Small intestine (tissue), 7 donors: ENCODE measurements at regions not wholly inside any gene's neighbourhood (a gene's known extent, or its start where the extent isn't known, plus 50 kb on each side); places are given as distances from the start of the nearest gene placed in this dataset.

Source experiments
- DNase-seq, 2 donors: peaks; one replicate each; pipeline versions ENCODE4 v3.0.0 to v3.0.0-alpha.2; 2013
- FAIRE-seq: peaks from 2 replicates; lab custom pipeline; 2012; peaks lifted over from hg19 to GRCh38; lab: Jason Lieb, UNC
- H3K27ac ChIP-seq, 3 donors: one replicate each; pipeline ENCODE4 v1.5.1; 2013; ENCODE audit warnings: low read length in 2 of 3, mild to moderate bottlenecking in 2 of 3, control low read depth in 1 of 3, inconsistent platforms in 1 of 3, low read depth in 1 of 3, moderate library complexity in 1 of 3
- H3K27me3 ChIP-seq, 3 donors: one replicate each; pipeline ENCODE4 v1.6.1; 2013; ENCODE audit warnings: low read length in 3 of 3, inconsistent platforms in 1 of 3; ENCODE audit not compliant: control insufficient read depth in 3 of 3, insufficient read depth in 3 of 3
- H3K36me3 ChIP-seq, 3 donors: one replicate each; pipeline ENCODE4 v1.6.1; 2013; ENCODE audit warnings: low read length in 3 of 3, inconsistent platforms in 1 of 3, low read depth in 1 of 3, mild to moderate bottlenecking in 1 of 3, moderate library complexity in 1 of 3; ENCODE audit not compliant: control insufficient read depth in 3 of 3, insufficient read depth in 2 of 3
- H3K4me1 ChIP-seq, 3 donors: one replicate each; pipeline ENCODE4 v1.6.1; 2013; ENCODE audit warnings: low read length in 2 of 3, inconsistent platforms in 1 of 3, low read depth in 1 of 3, mild to moderate bottlenecking in 1 of 3, moderate library complexity in 1 of 3; ENCODE audit not compliant: control insufficient read depth in 3 of 3, insufficient read depth in 2 of 3
- H3K4me3 ChIP-seq, 3 donors: one replicate each; pipeline ENCODE4 v1.5.1; 2013; ENCODE audit warnings: low read length in 3 of 3, control low read depth in 1 of 3, inconsistent platforms in 1 of 3, low read depth in 1 of 3, mild to moderate bottlenecking in 1 of 3, moderate library complexity in 1 of 3
- H3K9me3 ChIP-seq, 2 donors: one replicate each; pipeline ENCODE4 v1.6.1; 2013; ENCODE audit warnings: low read depth in 1 of 2, low read length in 1 of 2; ENCODE audit not compliant: control insufficient read depth in 2 of 2, insufficient read depth in 1 of 2
- WGBS, 3 donors: extraction: QIAGEN DNeasy Blood & Tissue Kit; methylation state at CpG; one replicate each; pipeline ENCODE4 v1.1.7; 2013; 5-methylcytosine and 5-hydroxymethylcytosine counted together
- donor health status: healthy with polysubstance abuse.
- donor health status: control.
- donor health status: control.
- donor health status: Bipolar disorder and iron deficiency.
- donor health status: healthy.

DNA sequence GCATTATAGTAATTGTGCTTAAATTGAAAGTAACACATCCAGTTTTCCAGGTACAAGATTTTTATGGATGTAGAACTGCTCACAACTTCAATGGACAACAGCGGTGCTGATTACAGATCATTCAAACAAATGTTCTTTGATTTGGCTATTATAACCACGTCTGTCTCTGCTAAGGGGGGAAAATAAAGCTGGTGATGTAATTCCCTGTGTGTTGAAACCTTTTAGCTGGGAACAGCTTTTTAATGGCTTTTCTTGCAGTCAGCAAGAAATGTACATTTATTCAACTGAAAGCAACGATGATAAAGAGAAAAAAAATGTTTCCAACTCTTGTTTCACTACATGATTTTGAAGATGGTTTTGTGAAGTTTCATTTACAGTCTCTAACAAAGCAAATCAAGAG lies 431.9 kb upstream of the AGTR1 start:
- H3K27me3 ChIP-seq, result no peaks in the 10 kb centered on the region
- DNase-seq (no peak), FAIRE-seq (no peak)

GRCh38 chr3:148266341-148266740 lies 431.4 kb upstream of the AGTR1 start:
- H3K27me3 ChIP-seq, result no peaks in the 10 kb centered on the region
- no peaks in the 10 kb centered on the region for H3K4me1 ChIP-seq
- no peaks in the 10 kb centered on the region for H3K36me3 ChIP-seq
- WGBS, 3 donors, result 84 to 96% (median 95%) methylated on average over 2 of the region's 2 CpGs
- DNase-seq (no peak), FAIRE-seq (no peak)
- no peak overlapping the region for H3K27ac ChIP-seq
- no peaks in the 10 kb centered on the region for H3K9me3 ChIP-seq
- H3K4me3 ChIP-seq, result no peak overlapping the region

More for the DNA sequence above, 431.9 kb upstream of the AGTR1 start:
- no peaks in the 10 kb centered on the region for H3K4me1 ChIP-seq
- 41 to 64% (median 49%) methylated on average over 3 of the region's 3 CpGs for WGBS, 3 donors
- no peaks in the 10 kb centered on the region for H3K9me3 ChIP-seq
- no peak overlapping the region for H3K4me3 ChIP-seq
- no peak overlapping the region for H3K27ac ChIP-seq
- H3K36me3 ChIP-seq, result no peaks in the 10 kb centered on the region

- Histone ChIP-seq H3K4me1 (no peaks in the 10 kb centered on the region), H3K36me3 (no peaks in the 10 kb centered on the region), H3K27ac (no peak overlapping the region), H3K4me3 (no peak overlapping the region), H3K9me3 (no peaks in the 10 kb centered on the region), H3K27me3 (no peaks in the 10 kb centered on the region)
- FAIRE-seq (no peak), DNase-seq (no peak)
Observed at GRCh38 chr3:148269816-148270215, 427.9 kb upstream of the AGTR1 start.

DNA sequence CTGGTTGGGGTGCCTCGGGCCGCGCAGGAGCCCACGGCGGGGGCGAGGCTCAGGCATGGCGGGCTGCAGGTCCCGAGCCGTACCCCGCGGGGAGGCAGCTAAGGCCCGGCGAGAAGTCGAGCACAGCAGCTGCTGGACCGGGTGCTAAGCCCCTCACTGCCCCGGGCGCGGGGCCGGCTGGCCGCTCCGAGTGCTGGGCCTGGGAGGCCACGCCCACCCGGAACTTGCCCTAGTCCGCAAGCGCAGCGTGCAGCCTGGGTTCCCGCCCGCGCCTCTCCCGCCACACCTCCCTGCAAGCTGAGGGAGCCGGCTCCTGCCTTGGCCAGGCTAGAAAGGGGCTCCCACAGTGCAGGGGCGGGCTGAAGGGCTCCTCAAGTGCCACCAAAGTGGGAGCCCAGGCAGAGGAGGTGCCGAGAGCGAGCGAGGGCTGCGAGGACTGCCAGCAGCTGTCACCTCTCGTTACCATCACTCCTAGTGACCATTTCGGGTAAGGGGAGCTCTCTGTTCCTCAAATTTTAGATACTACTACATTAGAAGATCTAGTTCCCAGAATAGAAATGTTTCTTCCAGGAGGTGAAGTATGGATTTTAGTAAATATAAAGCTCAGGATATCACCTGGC lies 417.0 kb upstream of the AGTR1 start:
- Histone ChIP-seq H3K4me3 (no peak overlapping the region), H3K4me1 (no peaks in the 10 kb centered on the region), H3K36me3 (no peaks in the 10 kb centered on the region), H3K9me3 (no peaks in the 10 kb centered on the region), H3K27ac (no peak overlapping the region), H3K27me3 (no peaks in the 10 kb centered on the region)
- DNase-seq (no peak), FAIRE-seq (no peak)
- WGBS, 3 donors, result 86 to 95% (median 95%) methylated on average over 35 to 38 of the region's 38 CpGs

GRCh38 chr3:148289159-148289558 lies 408.5 kb upstream of the AGTR1 start:
- FAIRE-seq (no peak), DNase-seq (no peak)
- H3K36me3 ChIP-seq, result no peaks in the 10 kb centered on the region
- no peaks in the 10 kb centered on the region for H3K4me1 ChIP-seq
- H3K4me3 ChIP-seq, result no peak overlapping the region
- WGBS, 3 donors, result 85 to 90% (median 85%) methylated on average over 6 of the region's 6 CpGs
- no peak overlapping the region for H3K27ac ChIP-seq
- H3K27me3 ChIP-seq, result no peaks in the 10 kb centered on the region
- H3K9me3 ChIP-seq, result no peaks in the 10 kb centered on the region

- Histone ChIP-seq H3K4me3 (no peak overlapping the region), H3K27ac (no peak overlapping the region), H3K27me3 (no peaks in the 10 kb centered on the region), H3K4me1 (no peaks in the 10 kb centered on the region), H3K9me3 (no peaks in the 10 kb centered on the region), H3K36me3 (no peaks in the 10 kb centered on the region)
- DNase-seq (no peak), FAIRE-seq (no peak)
Observed at GRCh38 chr3:148297013-148297412, 400.7 kb upstream of the AGTR1 start.

DNA sequence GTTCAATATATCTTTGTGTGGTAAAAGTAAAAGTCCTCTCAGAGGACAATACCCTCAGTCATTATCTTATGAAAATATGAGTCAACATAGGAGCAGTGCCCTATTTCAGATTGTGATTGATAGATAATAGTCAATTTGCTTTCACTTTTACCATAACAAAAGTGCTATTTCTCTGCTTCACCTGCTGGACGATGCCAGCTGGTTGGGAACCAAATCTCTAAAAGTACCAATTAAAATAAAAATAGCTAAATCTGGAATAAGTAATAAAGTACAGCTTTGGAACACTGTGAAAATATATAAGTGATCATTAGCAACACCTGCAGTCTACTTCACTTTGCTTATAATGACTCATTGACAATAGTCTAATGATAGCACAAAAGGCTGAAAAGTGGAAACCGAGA lies 390.3 kb upstream of the AGTR1 start:
- Histone ChIP-seq H3K27me3 (no peaks in the 10 kb centered on the region), H3K4me3 (no peak overlapping the region), H3K4me1 (no peaks in the 10 kb centered on the region), H3K27ac (no peak overlapping the region), H3K9me3 (no peaks in the 10 kb centered on the region), H3K36me3 (no peaks in the 10 kb centered on the region)
- FAIRE-seq (no peak), DNase-seq (no peak)
- WGBS, 3 donors, result 21 to 64% (median 41%) methylated on average over 2 of the region's 2 CpGs

DNA sequence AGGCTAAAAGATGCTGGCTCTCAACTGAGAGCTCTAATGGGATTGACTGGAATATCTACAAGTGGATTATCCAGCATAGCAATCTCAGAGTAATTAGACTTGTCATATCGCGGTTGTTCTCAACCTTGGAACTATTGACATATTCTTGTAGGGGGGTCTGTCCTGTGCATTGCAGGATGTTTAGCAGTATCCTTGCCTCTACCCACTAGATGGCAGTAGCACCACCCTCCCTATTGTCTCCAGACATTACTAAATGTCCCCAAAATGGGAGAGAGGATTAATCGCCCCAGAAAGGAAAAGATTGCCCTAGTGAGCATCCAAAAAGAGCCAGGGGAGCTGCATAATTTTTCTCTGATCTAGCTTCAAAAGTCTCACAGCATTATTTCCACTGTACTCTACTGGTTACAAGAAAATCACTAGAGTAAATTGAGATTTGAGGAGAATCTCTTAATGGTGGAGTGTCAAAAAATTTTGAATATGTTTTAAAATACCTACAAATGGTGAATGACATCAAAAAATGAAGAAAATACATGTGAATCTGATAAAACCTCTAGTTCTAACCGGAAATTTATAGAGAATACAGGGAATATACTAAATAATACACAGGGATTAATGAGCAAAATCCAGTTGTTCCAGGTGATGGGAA lies 388.2 kb upstream of the AGTR1 start:
- no peaks in the 10 kb centered on the region for H3K36me3 ChIP-seq
- H3K27me3 ChIP-seq, result no peaks in the 10 kb centered on the region
- no peak overlapping the region for H3K4me3 ChIP-seq
- no peaks in the 10 kb centered on the region for H3K9me3 ChIP-seq
- no peak overlapping the region for H3K27ac ChIP-seq
- H3K4me1 ChIP-seq, result no peaks in the 10 kb centered on the region
- no peak for FAIRE-seq
- DNase-seq, result peak; percentile 5 to 20
- WGBS, 3 donors, result 29 to 46% (median 33%) methylated on average over 4 of the region's 4 CpGs

DNA sequence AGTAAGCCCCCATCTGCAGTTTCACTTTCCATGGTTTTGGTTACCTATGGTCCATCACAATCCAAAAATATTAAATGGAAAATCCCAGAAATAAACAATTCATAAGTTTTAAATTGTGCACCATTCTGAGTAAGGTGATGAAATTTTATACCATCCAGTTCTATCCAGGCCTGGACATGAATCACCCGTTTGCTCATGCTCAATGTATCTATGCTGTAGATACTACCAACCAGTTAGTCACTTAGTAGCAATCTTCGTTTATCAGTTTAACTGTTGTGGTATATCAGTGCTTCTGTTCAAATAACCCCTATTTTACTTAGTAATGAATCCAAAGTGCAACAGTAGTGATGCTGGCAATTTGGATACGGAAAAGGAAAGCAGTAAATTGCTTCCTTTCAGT lies 381.9 kb upstream of the AGTR1 start:
- Histone ChIP-seq H3K27ac (no peak overlapping the region), H3K4me1 (no peaks in the 10 kb centered on the region), H3K27me3 (no peaks in the 10 kb centered on the region), H3K4me3 (no peak overlapping the region), H3K9me3 (no peaks in the 10 kb centered on the region), H3K36me3 (no peaks in the 10 kb centered on the region)
- 59 to 81% (median 77%) methylated on average over 3 of the region's 3 CpGs for WGBS, 3 donors
- no peak for FAIRE-seq
- DNase-seq, result no peak
